Subcutaneous abdominal adipose tissue (tissue), 5 donors: ENCODE measurements at regions not wholly inside any gene's neighbourhood (a gene's known extent, or its start where the extent isn't known, plus 50 kb on each side); places are given as distances from the start of the nearest gene placed in this dataset.

Experiments used
- H3K27ac ChIP-seq: one replicate; pipeline ENCODE4 v1.7.0; 2013; ENCODE audit warnings: low read depth, mild to moderate bottlenecking, inconsistent platforms, low read length, moderate library complexity
- H3K27me3 ChIP-seq, 5 donors: one replicate each; pipeline ENCODE4 v1.7.0; 2013; ENCODE audit warnings: low read length in 5 of 5, inconsistent platforms in 1 of 5; ENCODE audit not compliant: control insufficient read depth in 5 of 5, insufficient read depth in 4 of 5
- H3K36me3 ChIP-seq, 5 donors: one replicate each; pipeline ENCODE4 v1.7.0; 2013; ENCODE audit warnings: low read length in 5 of 5; ENCODE audit not compliant: control insufficient read depth in 5 of 5, insufficient read depth in 5 of 5
- H3K4me1 ChIP-seq, 5 donors: one replicate each; pipeline ENCODE4 v1.7.0; 2013; ENCODE audit warnings: low read length in 5 of 5, mild to moderate bottlenecking in 3 of 5, moderate library complexity in 1 of 5; ENCODE audit not compliant: control insufficient read depth in 5 of 5, insufficient read depth in 5 of 5
- H3K4me3 ChIP-seq, 5 donors: one replicate each; pipeline ENCODE4 v1.7.0; 2013; ENCODE audit warnings: low read length in 5 of 5, low read depth in 1 of 5
- H3K9ac ChIP-seq, 5 donors: one replicate each; pipeline ENCODE4 v1.7.0; 2013; ENCODE audit warnings: low read length in 5 of 5, mild to moderate bottlenecking in 4 of 5, moderate library complexity in 3 of 5
- H3K9me3 ChIP-seq, 5 donors: one replicate each; pipeline ENCODE4 v1.7.0; 2013; ENCODE audit warnings: low read length in 5 of 5; ENCODE audit not compliant: control insufficient read depth in 5 of 5
- donor health status: healthy.
- donor health status: healthy.
- donor health status: healthy.
- donor health status: healthy.
- donor health status: healthy.

DNA sequence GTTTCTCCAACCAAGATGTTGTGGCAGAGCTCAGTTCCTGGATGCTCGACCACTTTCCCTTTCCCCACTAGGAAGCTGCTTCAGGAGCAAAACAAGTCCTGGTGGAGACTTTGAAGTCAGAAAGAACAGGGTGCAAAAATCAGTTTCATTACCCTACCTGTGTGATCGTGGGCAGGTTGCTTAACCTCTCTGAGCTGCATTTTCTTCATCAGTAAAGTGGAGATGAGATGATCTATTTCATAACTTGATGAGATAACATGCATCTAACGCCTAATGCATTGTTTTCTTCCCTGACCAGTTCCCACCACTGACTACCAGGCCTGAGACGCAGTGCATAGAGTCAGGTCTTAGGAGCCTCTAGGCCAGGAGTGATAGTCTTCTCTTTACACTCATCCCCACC lies 470.0 kb downstream of the SOX6 start:
- Histone ChIP-seq H3K27me3 (peaks cover 0 to 4% (median 0%) of the 10 kb centered on the region in 5 donors), H3K4me3 (no peak overlapping the region), H3K36me3 (no peaks in the 10 kb centered on the region), H3K9me3 (no peaks in the 10 kb centered on the region), H3K4me1 (peaks cover 0 to 20% (median 8%) of the 10 kb centered on the region in 5 donors), H3K9ac (no peak overlapping the region), H3K27ac (no peak overlapping the region)

DNA sequence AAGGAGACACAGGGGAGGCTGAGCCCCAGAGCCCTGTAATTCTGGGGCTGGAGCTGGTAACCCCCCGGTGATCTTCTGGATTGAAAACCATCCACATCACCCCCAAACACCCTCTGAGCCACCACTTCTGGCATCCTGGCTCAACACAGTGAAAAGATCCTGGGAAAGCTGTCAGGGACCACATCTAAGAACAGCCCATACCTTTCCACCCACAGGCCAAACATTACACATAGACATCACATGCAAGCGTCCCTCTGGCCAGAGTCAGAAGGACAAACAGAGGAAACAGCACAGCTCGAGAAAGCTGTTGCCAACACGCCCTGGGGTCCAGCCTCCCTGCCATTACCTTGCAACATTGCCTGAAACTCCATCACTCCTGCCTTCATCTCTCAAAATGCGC lies 469.5 kb downstream of the SOX6 start:
- no peak overlapping the region for H3K27ac ChIP-seq
- H3K9me3 ChIP-seq: no peaks in the 10 kb centered on the region
- no peaks in the 10 kb centered on the region for H3K36me3 ChIP-seq

DNA sequence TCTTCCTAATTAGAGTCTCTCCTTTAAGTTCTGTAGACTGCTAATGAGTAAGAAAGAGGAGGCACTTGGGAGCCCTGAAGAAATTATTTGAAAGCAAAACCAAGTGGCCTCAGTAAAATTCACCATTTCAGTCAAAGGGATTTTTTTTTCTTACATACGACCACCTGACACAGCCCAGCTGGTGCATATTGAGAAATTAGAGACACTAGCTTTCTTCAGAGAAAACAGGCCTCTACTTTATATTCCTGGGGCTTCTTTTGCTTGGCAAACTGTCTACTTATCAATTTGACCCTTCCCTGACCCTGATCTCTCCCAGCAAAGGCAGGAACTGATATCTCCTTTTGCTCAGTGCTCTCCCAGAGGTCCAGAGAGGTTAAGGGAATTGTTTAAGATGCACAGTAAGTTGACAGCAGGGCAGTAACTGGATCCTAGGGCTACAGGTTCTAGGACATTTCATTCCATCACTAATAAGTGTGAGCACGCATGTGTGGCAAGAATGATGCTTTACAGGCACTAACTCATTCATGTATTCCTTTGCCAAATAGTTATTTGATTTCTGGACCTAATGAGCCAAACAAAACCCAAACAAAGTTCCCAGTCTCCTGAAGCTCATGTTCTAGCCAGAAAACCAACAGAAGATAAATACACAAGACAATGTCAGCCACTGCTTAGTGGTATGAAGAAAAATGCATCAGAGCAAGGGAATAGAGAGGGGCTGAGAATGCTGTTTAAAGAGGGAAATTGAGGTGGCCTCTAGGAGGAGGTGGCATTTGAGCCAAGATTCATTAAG lies 467.6 kb downstream of the SOX6 start:
- H3K9me3 ChIP-seq: no peaks in the 10 kb centered on the region
- no peak overlapping the region for H3K27ac ChIP-seq
- no peak overlapping the region for H3K9ac ChIP-seq
- peaks cover 0 to 10% (median 4%) of the 10 kb centered on the region in 5 donors for H3K4me1 ChIP-seq
- no peak overlapping the region for H3K4me3 ChIP-seq
- H3K36me3 ChIP-seq: no peaks in the 10 kb centered on the region
- H3K27me3 ChIP-seq: no peaks in the 10 kb centered on the region

More for the DNA sequence above, 469.5 kb downstream of the SOX6 start:
- peaks cover 0 to 3% (median 0%) of the 10 kb centered on the region in 5 donors for H3K27me3 ChIP-seq
- no peak overlapping the region for H3K4me3 ChIP-seq
- peaks cover 0 to 20% (median 8%) of the 10 kb centered on the region in 5 donors for H3K4me1 ChIP-seq
- H3K9ac ChIP-seq: no peak overlapping the region

DNA sequence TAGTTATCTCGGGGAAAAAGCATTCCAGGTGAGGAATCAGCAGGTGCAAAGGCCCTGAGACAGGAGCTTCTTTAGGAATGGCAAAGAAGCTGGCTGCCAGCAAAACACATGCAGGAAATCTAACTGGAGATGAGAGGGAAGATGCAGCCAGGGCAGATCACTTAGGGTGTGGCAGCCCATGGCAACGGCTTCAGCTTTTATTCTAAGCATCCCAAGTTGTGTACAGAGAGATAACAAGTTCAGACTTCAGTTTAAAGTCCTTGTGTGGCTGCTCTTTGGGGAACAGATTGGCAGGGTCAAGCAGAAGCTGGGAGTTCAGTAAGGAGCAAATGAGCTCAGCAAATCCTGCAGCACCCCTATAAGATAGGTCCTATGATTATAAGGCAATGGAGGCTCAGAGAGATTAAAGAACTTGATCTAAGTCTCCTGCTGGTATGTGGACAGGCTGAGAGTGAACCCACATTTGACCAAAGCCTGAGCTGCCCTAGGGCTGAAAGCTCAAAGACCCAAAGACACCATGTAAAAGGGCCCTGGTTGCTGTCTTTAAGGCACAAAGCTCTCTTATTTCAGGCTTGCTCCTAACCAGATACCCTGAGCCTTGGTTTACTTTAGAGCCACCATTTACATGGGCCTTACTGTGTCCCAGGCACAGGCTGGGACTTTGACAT lies 466.8 kb downstream of the SOX6 start:
- H3K9ac ChIP-seq: no peak overlapping the region
- no peak overlapping the region for H3K4me3 ChIP-seq
- H3K27ac ChIP-seq: no peak overlapping the region
- peaks cover 0 to 4% (median 0%) of the 10 kb centered on the region in 5 donors for H3K4me1 ChIP-seq
- no peaks in the 10 kb centered on the region for H3K9me3 ChIP-seq
- H3K36me3 ChIP-seq: no peaks in the 10 kb centered on the region
- H3K27me3 ChIP-seq: no peaks in the 10 kb centered on the region

DNA sequence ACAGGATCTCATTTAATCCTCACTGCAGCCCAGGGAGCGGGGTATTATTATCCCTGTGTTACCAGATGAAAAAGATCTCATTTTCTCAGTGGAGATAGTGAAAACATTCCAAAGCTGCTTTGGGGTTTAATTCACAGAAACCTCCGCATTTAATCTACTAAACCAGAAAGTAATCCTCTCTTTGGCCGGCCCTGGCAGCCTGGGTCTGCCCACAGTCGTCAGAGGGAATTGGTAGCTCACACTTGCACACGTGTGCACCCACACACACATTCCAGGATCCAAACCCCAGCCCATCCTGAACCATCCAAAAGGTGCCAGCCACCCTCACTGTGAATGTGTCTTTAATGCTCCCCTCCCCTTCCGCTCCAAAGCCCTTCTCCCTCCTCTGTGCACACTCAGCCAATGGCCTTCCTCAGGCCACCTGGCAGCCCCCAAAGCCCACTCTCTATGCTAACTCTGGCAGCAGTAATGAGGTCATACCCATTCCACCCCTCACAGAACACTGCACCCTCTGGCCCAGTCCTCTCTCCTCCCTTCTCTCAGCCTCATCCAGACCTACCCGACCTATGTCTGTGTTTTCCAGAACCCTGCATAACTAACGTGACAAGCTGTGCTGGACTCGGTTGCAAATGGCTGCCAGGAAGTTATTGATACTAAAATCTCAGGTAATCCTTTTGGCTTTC lies 466.2 kb downstream of the SOX6 start:
- H3K36me3 ChIP-seq: no peaks in the 10 kb centered on the region
- H3K9me3 ChIP-seq: no peaks in the 10 kb centered on the region
- H3K27ac ChIP-seq: no peak overlapping the region
- H3K27me3 ChIP-seq: no peaks in the 10 kb centered on the region
- H3K4me3 ChIP-seq: no peak overlapping the region
- H3K9ac ChIP-seq: no peak overlapping the region
- no peaks in the 10 kb centered on the region for H3K4me1 ChIP-seq

DNA sequence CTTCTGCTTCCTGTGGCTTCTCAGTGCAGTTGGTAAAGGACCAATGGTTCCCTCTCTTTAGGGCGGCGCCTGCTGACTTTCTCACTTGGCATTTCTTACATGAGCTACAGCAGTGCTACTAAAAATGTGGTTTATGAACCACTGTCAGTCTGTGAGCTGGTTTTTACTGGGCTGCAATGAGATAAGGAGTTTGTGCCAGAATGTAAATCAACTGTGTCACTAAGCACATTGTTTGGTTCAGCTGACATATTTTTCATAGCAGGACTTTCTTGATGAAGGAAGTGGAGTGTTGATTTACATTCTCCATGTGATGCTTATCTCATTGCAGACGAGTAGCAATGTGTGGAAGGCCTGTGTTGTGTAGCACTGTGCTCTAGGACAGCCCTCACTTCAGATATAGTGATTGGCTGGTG lies 463.3 kb downstream of the SOX6 start:
- H3K36me3 ChIP-seq: no peaks in the 10 kb centered on the region
- H3K9me3 ChIP-seq: no peaks in the 10 kb centered on the region
- H3K4me3 ChIP-seq: no peak overlapping the region
- no peak overlapping the region for H3K9ac ChIP-seq
- H3K27me3 ChIP-seq: no peaks in the 10 kb centered on the region
- H3K27ac ChIP-seq: no peak overlapping the region
- H3K4me1 ChIP-seq: peaks cover 0 to 7% (median 0%) of the 10 kb centered on the region in 5 donors

DNA sequence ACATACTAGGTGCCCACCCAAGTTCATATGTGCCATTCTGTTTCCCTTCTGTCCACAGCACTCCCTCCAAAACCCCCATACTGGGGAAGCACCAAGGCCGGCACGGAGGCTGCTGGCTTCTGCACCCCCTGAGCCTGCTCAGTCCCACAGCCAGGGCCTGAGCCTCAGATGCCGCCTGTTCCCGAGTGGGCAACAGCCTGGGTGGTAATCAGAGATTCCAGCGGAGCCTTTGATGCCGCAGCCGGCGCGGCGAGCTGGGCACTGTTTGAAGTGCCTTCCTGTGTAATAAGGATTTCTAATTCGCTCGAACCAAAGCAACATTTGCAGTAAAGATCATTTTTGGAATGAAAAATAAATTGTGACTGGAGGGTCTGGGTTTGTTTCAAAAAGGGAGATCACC lies 460.3 kb downstream of the SOX6 start:
- Histone ChIP-seq H3K27me3 (no peaks in the 10 kb centered on the region), H3K9me3 (no peaks in the 10 kb centered on the region), H3K9ac (no peak overlapping the region), H3K4me3 (no peak overlapping the region), H3K4me1 (peaks cover 0 to 7% (median 0%) of the 10 kb centered on the region in 5 donors), H3K36me3 (no peaks in the 10 kb centered on the region), H3K27ac (no peak overlapping the region)

DNA sequence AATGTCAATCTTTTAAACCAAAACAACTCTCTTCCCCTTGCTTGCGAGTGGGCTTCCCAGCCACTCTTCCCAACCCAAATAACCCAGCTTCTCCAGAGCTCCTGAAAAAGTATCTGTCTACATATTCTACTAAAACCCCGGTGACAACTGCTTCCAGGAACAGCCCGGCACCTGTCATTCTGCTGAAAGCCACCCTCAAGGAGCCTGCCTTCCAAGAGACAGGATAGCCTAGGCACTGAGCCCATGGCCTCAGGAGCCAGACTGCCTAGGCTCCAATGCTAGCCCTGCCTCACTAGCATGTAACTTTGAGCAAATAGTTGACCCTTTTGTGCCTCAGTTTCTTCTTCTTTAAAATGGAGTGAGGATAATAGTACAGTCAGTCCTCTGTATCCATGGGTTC lies 459.8 kb downstream of the SOX6 start:
- H3K9ac ChIP-seq: no peak overlapping the region
- H3K27me3 ChIP-seq: no peaks in the 10 kb centered on the region
- H3K27ac ChIP-seq: no peak overlapping the region
- H3K4me3 ChIP-seq: no peak overlapping the region
- H3K36me3 ChIP-seq: no peaks in the 10 kb centered on the region
- H3K4me1 ChIP-seq: peaks cover 0 to 7% (median 0%) of the 10 kb centered on the region in 5 donors
- H3K9me3 ChIP-seq: no peaks in the 10 kb centered on the region

DNA sequence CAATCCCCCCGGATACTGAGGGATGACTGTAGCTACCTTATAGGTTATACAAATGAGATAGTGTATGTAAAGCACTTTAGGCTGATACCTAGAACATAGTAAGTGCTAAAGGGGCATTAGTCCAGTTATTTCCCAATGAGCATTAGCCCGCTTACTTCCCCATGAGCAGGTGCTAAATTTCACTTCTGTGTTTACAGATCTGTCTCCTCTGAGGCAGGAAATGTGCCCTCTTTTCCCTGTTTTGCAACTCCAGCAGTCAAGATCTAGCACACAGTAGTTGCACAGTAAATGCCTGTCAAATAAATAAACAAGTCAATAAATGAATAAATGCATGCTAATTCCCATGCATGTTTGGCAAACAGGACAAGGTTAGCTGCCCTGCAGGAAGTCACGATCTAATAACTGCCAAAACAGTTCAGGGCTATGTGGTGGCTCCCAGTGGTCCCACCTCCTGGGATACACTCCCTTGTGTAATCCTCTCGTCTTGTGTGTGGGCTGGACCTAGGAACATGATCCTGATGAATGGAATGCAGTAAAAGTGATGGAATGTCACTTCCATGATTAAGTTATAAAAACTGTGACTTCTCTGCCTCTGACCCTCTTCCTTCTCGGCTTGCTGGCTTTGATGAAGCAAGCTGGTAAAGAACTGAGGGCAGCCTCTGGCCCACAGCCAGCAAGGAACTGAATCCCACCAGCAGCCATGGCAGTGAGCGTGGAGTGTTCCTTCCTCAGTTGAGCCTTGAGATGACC lies 459.0 kb downstream of the SOX6 start:
- Histone ChIP-seq H3K36me3 (no peaks in the 10 kb centered on the region), H3K9me3 (no peaks in the 10 kb centered on the region), H3K27ac (no peak overlapping the region), H3K4me1 (peaks cover 0 to 7% (median 0%) of the 10 kb centered on the region in 5 donors), H3K4me3 (no peak overlapping the region), H3K9ac (peak overlapping the region in 1 of 5 donors; percentile 24), H3K27me3 (no peaks in the 10 kb centered on the region)
